ENCODE measurements at regions not wholly inside any gene's neighbourhood (a gene's known extent, or its start where the extent isn't known, plus 50 kb on each side); places are given as distances from the start of the nearest gene placed in this dataset.

DNA sequence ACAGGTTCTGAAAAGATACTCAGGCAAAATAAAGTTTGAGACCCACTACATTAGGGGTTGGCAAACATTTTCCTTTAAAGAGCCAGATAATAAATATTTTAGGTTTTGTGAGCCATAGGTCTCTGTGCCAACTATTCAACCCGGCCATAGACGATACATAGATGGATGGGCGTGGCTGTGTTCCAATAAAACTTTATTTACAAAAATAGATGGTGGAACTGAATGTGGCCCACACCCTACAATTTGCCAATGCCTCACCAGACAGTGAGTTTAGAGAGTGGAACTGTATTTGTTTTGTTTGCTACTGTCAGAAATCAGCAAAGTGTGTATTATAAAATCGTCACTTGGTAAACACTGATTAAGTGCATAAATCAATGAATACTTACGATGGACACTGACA is 78.0 kb downstream of the ACKR3 start:
- TF ChIP-seq CTCF (IDR thresholded peaks at IDR 0.05; ENCODE audit: poor library complexity): no peak
- no peak for TF ChIP-seq EZH2phosphoT487 (IDR thresholded peaks at IDR 0.05; ENCODE audit: low read depth, severe bottlenecking, unreplicated experiment)
